Activated CD8-positive, alpha-beta T cell treated with anti-CD3 and anti-CD28 coated beads for 36 hours (primary cell): ENCODE measurements at regions not wholly inside any gene's neighbourhood (a gene's known extent, or its start where the extent isn't known, plus 50 kb on each side); places are given as distances from the start of the nearest gene placed in this dataset.

Experiments
- ATAC-seq: fragments of 200-7000 bp; cut with Tn5 transposase; one replicate; pipeline ENCODE4 v1.10.0; 2021; ENCODE audit warnings: mild to moderate bottlenecking, moderate library complexity
- CTCF ChIA-PET: fragments of 350-600 bp; sonication (Branson Sonifier 250); formaldehyde crosslinking; loops from one replicate; lab custom pipeline; 2021; ENCODE audit warnings: antibody characterized with exemption; lab: Charles Lee
- POLR2A ChIA-PET: fragments of 350-600 bp; sonication (Branson Sonifier 250); formaldehyde crosslinking; loops from one replicate; lab custom pipeline; 2021; ENCODE audit warnings: antibody characterized with exemption; lab: Charles Lee
- DNase-seq: peaks from one replicate; pipeline ENCODE4 v3.0.0-alpha.2; 2020
- H3K27ac Mint-ChIP-seq: one replicate; pipeline ENCODE4 v1.8.0; 2021; ENCODE audit warnings: mild to moderate bottlenecking, mixed read lengths
- H3K27me3 Mint-ChIP-seq: one replicate; pipeline ENCODE4 v1.8.0; 2021; ENCODE audit warnings: mixed read lengths
- H3K36me3 Mint-ChIP-seq: one replicate; pipeline ENCODE4 v1.8.0; 2021; ENCODE audit warnings: low read depth, mixed read lengths
- H3K4me1 Mint-ChIP-seq: one replicate; pipeline ENCODE4 v1.8.0; 2021; ENCODE audit warnings: low read depth, mixed read lengths
- H3K4me3 Mint-ChIP-seq: one replicate; pipeline ENCODE4 v1.8.0; 2021; ENCODE audit warnings: mild to moderate bottlenecking, moderate library complexity, mixed read lengths
- H3K9me3 Mint-ChIP-seq: one replicate; pipeline ENCODE4 v1.8.0; 2021; ENCODE audit warnings: mixed read lengths
- intact Hi-C: fragments of 100-400 bp; cut with micrococcal nuclease; formaldehyde crosslinking; loops from one replicate; pipeline ENCODE4 v1.10.0; 2022
- TF ChIP-seq, protein P1 (sequence below): fragments of 200-600 bp; IDR thresholded peaks from one replicate; pipeline ENCODE4 v1.8.0; 2022; ENCODE audit warnings: antibody characterized with exemption, mild to moderate bottlenecking

GRCh38 chr18:41022484-41022883 is 932.5 kb upstream of the PIK3C3 start:
- Mint-ChIP-seq H3K36me3 (no peaks in the 10 kb centered on the region), H3K4me1 (no peaks in the 10 kb centered on the region), H3K9me3 (peaks cover 8% of the 10 kb centered on the region), H3K27ac (no peak overlapping the region), H3K4me3 (no peak overlapping the region), H3K27me3 (no peaks in the 10 kb centered on the region)
- intact Hi-C loops, result no loop called here
- ChIA-PET POLR2A (no interaction called here), CTCF (no interaction called here)
- ATAC-seq (no peak), DNase-seq (no peak)
- TF ChIP-seq, protein P1, sequence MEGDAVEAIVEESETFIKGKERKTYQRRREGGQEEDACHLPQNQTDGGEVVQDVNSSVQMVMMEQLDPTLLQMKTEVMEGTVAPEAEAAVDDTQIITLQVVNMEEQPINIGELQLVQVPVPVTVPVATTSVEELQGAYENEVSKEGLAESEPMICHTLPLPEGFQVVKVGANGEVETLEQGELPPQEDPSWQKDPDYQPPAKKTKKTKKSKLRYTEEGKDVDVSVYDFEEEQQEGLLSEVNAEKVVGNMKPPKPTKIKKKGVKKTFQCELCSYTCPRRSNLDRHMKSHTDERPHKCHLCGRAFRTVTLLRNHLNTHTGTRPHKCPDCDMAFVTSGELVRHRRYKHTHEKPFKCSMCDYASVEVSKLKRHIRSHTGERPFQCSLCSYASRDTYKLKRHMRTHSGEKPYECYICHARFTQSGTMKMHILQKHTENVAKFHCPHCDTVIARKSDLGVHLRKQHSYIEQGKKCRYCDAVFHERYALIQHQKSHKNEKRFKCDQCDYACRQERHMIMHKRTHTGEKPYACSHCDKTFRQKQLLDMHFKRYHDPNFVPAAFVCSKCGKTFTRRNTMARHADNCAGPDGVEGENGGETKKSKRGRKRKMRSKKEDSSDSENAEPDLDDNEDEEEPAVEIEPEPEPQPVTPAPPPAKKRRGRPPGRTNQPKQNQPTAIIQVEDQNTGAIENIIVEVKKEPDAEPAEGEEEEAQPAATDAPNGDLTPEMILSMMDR, result no peak

DNA sequence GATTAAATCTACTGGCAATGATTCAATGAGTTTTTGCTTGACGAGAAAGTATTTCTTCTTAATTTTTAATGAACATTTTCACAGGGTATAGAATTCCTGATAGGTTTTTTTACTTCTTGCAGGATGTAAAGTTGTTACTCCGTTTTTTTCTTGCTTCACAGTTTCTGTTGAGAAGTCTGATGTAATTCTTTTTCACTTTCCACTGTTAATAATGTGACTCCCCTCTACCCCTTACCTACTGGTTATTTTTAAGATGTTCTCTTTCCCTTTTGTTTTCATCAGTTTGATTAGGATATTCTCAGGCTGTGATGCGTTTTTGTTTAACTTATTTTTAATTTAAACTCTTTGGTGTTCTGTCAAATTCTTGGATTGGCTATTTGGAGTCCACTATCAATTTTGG is 933.9 kb upstream of the PIK3C3 start:
- TF ChIP-seq, protein P1, result no peak
- no peaks in the 10 kb centered on the region for H3K4me1 Mint-ChIP-seq
- H3K27me3 Mint-ChIP-seq, result no peaks in the 10 kb centered on the region
- H3K9me3 Mint-ChIP-seq, result peaks cover 8% of the 10 kb centered on the region
- H3K36me3 Mint-ChIP-seq, result no peaks in the 10 kb centered on the region
- POLR2A ChIA-PET, result no interaction called here
- DNase-seq (no peak), ATAC-seq (no peak)
- intact Hi-C loops, result no loop called here
- CTCF ChIA-PET, result no interaction called here
- H3K27ac Mint-ChIP-seq, result no peak overlapping the region
- H3K4me3 Mint-ChIP-seq, result no peak overlapping the region

GRCh38 chr18:41012194-41012593 is 942.8 kb upstream of the PIK3C3 start:
- intact Hi-C loops, result no loop called here
- no peaks in the 10 kb centered on the region for H3K27me3 Mint-ChIP-seq
- no peak for ATAC-seq
- DNase-seq, result no peak
- H3K4me3 Mint-ChIP-seq, result no peak overlapping the region
- no peaks in the 10 kb centered on the region for H3K36me3 Mint-ChIP-seq
- CTCF ChIA-PET, result no interaction called here
- H3K27ac Mint-ChIP-seq, result no peak overlapping the region
- H3K4me1 Mint-ChIP-seq, result no peaks in the 10 kb centered on the region
- H3K9me3 Mint-ChIP-seq, result peaks cover 8% of the 10 kb centered on the region
- TF ChIP-seq, protein P1, result no peak
- POLR2A ChIA-PET, result no interaction called here

GRCh38 chr18:41009926-41010325 is 945.1 kb upstream of the PIK3C3 start:
- TF ChIP-seq, protein P1, result no peak
- H3K36me3 Mint-ChIP-seq, result no peaks in the 10 kb centered on the region
- CTCF ChIA-PET, result no interaction called here
- H3K4me1 Mint-ChIP-seq, result no peaks in the 10 kb centered on the region
- no peak for DNase-seq
- H3K9me3 Mint-ChIP-seq, result peaks cover 3% of the 10 kb centered on the region
- intact Hi-C loops, result no loop called here
- no peak overlapping the region for H3K27ac Mint-ChIP-seq
- H3K27me3 Mint-ChIP-seq, result no peaks in the 10 kb centered on the region
- POLR2A ChIA-PET, result no interaction called here
- ATAC-seq, result no peak
- no peak overlapping the region for H3K4me3 Mint-ChIP-seq

DNA sequence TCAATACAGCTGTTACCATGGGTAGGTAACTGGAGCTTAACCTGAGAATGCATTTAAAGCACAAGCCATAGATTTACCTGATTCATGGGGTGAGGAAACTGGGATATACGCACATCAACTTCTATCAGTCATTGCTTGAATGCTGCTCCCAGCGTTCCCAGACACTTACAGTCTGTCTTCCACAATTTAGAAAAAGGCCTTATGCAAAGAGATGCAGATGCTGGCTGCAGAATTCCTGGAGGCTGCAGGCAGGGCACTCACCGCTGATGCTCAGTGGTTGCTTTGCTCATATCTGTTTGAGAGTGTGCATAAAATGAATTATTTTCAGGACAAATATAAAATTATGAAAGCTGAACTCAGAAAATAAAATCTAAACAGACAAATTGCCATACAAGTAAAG is 950.7 kb upstream of the PIK3C3 start:
- Mint-ChIP-seq H3K27ac (no peak overlapping the region), H3K27me3 (no peaks in the 10 kb centered on the region), H3K36me3 (no peaks in the 10 kb centered on the region), H3K4me3 (no peak overlapping the region), H3K9me3 (no peaks in the 10 kb centered on the region), H3K4me1 (no peaks in the 10 kb centered on the region)
- intact Hi-C loops, result no loop called here
- TF ChIP-seq, protein P1, result no peak
- ATAC-seq (no peak), DNase-seq (no peak)
- CTCF ChIA-PET, result no interaction called here
- POLR2A ChIA-PET, result no interaction called here
